GM18508 (cell line): ENCODE measurements at regions not wholly inside any gene's neighbourhood (a gene's known extent, or its start where the extent isn't known, plus 50 kb on each side); places are given as distances from the start of the nearest gene placed in this dataset.
"Not testable (repeated sequence)": the region's sequence is repeated elsewhere in the genome, so short reads cannot be mapped to it uniquely, and the experiment has no call there.

Source experiments
- ATAC-seq: cut with Tn5 transposase; IDR thresholded peaks from one replicate; pipeline ENCODE4 v1.9.1; 2021; ENCODE audit warnings: moderate number of reproducible peaks; ENCODE audit not compliant: insufficient read depth, unreplicated experiment

- ATAC-seq = no peak
Measured at GRCh38 chr2:236988690-236989624, 96.7 kb upstream of the COPS8 start.

DNA sequence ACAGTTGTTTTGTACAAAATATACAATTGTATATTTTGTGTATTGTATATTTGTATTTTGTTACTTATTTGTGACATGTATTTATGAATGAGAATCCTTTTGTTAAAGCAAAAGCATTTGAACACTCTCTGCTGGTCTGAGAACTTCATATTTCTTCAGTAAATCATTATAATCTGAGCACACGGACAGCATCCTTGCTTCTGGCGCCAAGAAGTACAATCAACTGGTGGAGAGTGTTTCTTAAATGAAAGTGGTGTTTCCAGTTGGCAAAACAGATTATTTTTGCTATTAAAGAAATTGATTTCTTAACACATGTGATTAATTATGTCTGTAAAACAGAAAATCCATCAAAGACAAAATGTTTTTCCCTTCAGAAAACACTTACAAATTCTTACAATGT lies 95.1 kb upstream of the COPS8 start:
- ATAC-seq = no peak

DNA sequence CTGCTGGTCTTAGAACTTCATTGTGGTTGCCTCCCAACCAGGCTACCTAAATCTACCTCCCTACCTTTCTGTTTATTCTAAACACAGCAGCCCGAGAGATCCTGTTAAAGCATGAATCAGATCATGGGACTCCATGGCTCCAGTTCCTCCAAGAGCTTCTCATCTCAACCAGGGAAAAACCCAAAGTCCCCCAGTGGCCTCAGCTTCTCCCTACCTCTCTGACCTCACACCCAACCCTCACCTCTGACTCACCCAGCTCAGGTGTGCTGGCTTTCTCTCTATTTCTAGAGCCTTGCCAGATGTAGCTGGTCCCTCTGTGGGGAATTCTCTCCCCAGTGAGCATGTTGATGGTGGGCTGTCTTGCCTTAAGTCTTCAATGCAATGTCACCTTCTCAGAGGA lies 93.8 kb upstream of the COPS8 start:
- ATAC-seq = no peak

- ATAC-seq = no peak
Measured at GRCh38 chr2:236993286-236993685, 92.4 kb upstream of the COPS8 start.

DNA sequence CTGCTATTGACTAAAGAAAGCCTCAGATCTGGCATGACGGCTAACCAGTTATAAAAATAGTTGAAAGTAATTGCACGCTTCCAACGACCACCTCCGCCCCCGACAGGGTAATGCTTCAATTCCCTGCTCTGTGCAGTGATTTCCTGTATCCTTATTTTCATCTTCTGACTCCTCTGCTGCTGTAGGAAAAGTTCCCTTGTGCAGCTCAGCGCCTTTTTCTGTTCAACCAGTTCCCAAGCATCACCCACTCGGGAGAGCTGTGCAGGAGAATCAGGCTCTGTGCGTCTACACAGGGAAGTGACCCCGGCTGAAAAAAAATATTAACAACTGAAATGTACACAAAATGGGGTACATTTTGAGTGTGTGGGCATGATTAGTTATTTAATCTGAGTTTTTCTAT lies 91.3 kb upstream of the COPS8 start:
- ATAC-seq = no peak

- no peak for ATAC-seq
Measured at GRCh38 chr2:236997069-236997715, 88.5 kb upstream of the COPS8 start.

- ATAC-seq = no peak
Measured at GRCh38 chr2:236998236-236998635, 87.5 kb upstream of the COPS8 start.

GRCh38 chr2:236998758-236999157 lies 86.9 kb upstream of the COPS8 start:
- no peak for ATAC-seq

GRCh38 chr2:237000481-237000880 lies 85.2 kb upstream of the COPS8 start:
- ATAC-seq = no peak

GRCh38 chr2:237005341-237005740 lies 80.3 kb upstream of the COPS8 start:
- not testable (repeated sequence) for ATAC-seq

DNA sequence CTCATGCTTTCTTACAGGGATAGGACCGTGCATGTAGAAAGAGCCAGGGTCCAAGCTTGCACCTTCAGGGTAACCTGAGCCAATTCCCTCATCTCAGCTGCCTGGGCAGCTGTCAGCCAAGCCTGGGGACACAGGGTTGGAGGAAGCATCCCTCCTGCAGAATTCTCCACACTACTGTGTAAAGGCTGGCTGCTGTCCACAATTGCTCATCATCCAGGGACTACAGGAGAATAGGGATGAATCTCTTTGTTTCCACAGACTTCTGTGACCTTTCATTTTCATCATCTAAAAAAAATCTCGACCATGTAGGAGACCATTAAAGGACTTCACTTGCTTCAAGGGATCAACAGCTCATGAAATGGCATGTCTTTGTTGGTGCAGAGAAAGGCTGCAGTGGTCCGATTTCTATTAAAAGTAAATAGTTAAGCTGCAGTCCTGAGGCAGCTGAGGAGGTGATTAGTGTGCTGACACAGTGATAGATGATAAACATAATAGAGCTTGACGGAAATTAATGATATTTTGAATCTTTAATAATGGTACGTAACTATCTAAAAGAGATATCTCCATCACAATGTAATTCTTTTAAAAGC lies 74.4 kb upstream of the COPS8 start:
- ATAC-seq = no peak

- no peak for ATAC-seq
Measured at GRCh38 chr2:237012004-237012403, 73.7 kb upstream of the COPS8 start.

DNA sequence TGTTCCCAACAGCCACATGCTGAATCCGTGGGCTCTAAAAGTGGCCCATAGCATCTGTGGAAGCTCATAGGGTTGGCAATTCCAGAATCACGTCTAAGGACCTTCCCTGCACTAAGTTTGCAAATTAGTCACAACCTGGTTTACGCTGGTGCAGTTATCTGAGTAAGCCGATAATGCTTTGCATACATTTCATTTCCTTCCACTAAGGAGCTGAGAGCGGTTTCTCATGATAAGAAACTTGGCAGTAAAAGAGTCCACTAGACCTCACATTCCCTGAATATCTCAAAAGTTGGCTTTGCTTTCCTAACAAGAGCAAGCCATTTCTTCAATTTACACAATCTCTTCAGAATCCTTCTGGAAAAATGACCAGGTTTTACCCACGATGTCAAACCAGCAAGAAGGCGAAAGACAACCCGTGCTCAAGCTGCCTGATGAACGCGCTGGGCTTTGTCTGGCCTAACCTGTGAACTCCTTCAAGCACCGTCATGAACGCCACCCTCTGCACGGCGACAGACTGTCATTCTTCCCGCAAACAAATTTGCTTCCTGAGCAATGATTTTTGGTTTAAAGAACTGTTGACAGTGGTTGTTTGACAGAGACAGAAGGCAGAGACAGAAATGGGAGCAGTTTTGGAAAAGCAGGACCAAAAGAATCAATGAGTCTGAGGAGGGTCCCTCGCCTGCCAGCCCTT lies 73.0 kb upstream of the COPS8 start:
- ATAC-seq = no peak

GRCh38 chr2:237016121-237016915 lies 69.4 kb upstream of the COPS8 start:
- ATAC-seq = no peak

DNA sequence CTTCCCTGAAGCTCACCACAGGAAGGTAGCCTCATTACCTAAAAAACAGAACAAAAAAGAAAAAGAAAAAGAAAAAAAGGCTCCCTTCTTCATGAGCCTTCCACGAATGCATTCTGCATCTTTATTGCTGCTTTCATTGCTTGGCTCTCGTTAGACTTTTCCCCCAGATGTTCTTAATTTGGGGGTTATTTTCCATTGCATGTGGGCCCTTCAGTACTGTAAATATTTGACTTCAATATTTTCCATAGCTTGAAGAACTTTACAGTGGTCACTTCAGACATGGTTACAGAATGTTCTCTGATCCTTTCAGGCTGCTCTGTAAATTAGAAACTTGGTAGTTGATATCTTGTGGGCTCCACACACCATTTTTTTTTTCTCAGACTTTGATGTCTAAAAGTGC lies 65.6 kb upstream of the COPS8 start:
- ATAC-seq = no peak

- no peak for ATAC-seq
Measured at GRCh38 chr2:237022533-237022932, 63.2 kb upstream of the COPS8 start.

DNA sequence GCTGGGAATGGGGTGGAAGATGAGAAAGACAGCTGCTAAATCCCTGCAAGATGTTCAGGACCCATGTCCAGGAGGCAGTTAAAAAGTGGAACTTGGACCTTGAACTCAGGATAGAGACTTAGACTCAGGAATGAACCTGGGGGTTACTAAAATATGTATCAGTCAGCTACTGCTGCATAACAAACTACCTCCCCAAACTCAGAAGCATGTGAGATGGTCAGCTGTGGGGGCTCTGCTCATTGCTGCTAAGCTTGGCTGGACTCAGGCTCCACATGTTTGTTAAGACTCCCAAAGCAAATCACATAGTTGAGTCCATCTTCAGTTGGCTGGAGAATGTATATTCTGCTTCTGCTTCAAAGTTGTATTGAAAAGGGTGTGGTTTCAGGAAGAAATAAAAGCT lies 61.4 kb upstream of the COPS8 start:
- no peak for ATAC-seq

DNA sequence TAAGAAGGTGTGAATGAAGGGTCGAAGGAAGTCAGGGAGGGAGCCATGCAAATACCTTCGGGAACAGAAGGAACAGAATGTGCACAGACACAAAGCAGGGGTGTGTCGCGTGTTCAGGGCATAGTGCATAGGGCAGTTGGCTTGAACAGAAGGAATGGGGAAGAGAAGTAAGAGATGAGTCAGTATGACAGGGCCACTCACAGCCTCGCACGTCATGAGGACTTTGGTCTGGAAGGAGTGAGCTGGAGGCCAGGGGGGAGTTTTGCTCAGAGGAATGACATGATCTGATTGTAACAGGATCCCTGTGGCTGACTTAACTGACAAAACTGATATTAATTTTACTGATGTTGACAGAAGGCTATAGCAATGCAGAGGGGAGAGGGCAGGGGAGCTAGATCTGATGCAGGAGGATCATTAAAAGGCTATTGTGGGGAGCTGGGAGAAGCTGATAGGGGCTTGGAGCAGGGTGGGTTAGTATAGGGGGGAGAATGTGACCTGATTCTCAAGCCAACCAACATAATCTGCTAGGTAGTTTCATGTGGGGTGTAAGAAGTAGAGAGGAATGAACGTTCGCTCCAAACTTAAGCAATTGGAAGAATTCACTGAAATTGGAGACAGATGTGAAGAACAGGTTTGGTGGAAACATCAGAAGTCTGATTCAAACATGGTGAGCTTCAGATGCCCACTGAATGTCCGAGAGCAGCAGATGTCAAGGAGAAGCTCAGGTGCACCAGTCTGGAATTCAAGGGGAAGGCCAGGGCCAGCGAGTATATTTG lies 60.4 kb upstream of the COPS8 start:
- ATAC-seq = no peak

DNA sequence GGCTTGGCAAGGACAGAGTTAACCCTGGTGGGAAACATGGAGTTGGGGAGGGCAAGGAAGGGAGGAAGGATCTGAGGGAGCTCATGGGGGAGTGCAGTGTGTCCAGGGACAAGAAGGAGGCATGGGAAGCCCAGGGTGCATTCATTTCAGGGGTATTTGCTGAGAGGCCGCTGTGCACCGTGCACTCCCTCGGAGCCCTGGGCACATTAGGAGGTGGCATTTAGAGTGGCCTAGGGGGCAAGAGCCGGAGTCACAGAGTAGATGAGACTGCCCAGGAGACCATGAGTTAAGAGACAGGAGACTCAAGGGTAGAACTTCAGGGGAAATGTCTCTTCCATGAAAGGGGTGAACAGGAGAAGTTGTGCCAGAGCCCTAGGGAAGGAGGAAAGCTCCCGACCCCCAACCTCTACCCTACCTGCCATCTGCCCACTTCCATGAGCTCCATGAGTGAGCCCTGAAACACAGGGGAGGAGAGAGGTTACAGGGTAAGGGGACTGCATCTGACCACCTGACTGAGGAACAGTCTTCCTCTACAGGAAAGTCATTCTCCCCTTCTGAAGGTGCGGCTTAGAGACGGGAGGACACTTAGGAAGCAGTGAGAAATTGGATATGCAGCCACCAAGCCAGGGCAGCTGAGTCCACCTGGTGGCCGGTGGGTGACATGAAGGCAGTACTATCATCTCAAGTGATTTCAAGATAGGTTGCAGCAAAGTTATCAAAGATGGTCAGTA lies 58.5 kb upstream of the COPS8 start:
- no peak for ATAC-seq
